K562 (cell line): ENCODE measurements at regions not wholly inside any gene's neighbourhood (a gene's known extent, or its start where the extent isn't known, plus 50 kb on each side); places are given as distances from the start of the nearest gene placed in this dataset.

Experiments used
- ATAC-seq: fragments of 200-7000 bp; cut with Tn5 transposase; 3 replicates; pipeline ENCODE4 v1.9.1; 2020; ENCODE audit warnings: moderate library complexity
- BruUV-seq: library from RNA; stranded (reverse); fragments of 400-500 nt; replicated peaks from 2 replicates; lab custom pipeline; 2021; lab: Mats Ljungman, UMichigan
- CTCF ChIA-PET: fragments of 300-600 bp; formaldehyde crosslinking; extraction: SDS; loops from one replicate; lab custom pipeline; 2021; ENCODE audit warnings: low intra/inter-chr PET ratio; lab: Yijun Ruan, JAX
- POLR2A ChIA-PET: fragments of 300-600, 350-650 bp; sonication (Branson Sonifier 250); formaldehyde crosslinking; extraction: SDS; loops from one replicate; lab custom pipeline; 2021; ENCODE audit warnings: antibody characterized with exemption, inconsistent platforms; lab: Yijun Ruan, JAX
- DNase-seq, 4 experiments: peaks; one replicate each; pipeline versions ENCODE4 v3.0.0 to v3.0.0-alpha.2; 2011 to 2018; ENCODE audit warnings: low spot score in 3 of 4, mixed read lengths in 3 of 4; ENCODE audit errors: extremely low read depth in 1 of 4
- FAIRE-seq: peaks from 2 replicates; lab custom pipeline; 2011; peaks lifted over from hg19 to GRCh38; lab: Jason Lieb, UNC
- H2AFZ ChIP-seq: 2 replicates; pipeline ENCODE4 v1.6.0; 2011; ENCODE audit warnings: low read depth, low read length, control low read depth, inconsistent platforms
- H3K27ac ChIP-seq: fragments of 200-600 bp; 3 replicates; pipeline ENCODE4 v1.8.0; 2011; ENCODE audit warnings: low read depth, mild to moderate bottlenecking, control low read depth, inconsistent platforms, low read length, moderate library complexity, mixed read lengths; ENCODE audit errors: extremely low read depth
- H3K27me3 ChIP-seq, 2 experiments: fragments of 300-600 bp in 1 of 2; 2 replicates in 1 of 2; 3 replicates in 1 of 2; pipeline versions ENCODE4 v1.6.0 to v1.8.0; 2011; ENCODE audit warnings: inconsistent platforms in 2 of 2, low read length in 2 of 2, mild to moderate bottlenecking in 1 of 2, mixed read lengths in 1 of 2, moderate library complexity in 1 of 2; ENCODE audit not compliant: control insufficient read depth in 2 of 2, insufficient read depth in 2 of 2
- H3K36me3 ChIP-seq: fragments of 300-600 bp; 3 replicates; pipeline ENCODE4 v1.8.0; 2011; ENCODE audit warnings: mild to moderate bottlenecking, low read length, inconsistent platforms; ENCODE audit not compliant: control insufficient read depth, insufficient read depth
- H3K4me1 ChIP-seq, 2 experiments: fragments of 200-600 bp in 1 of 2; replicated peaks in 1 of 2; 2 replicates in 1 of 2; 3 replicates in 1 of 2; pipeline versions ENCODE4 v1.5.1 to v1.8.0; 2011; ENCODE audit warnings: inconsistent platforms in 2 of 2, low read length in 2 of 2, mild to moderate bottlenecking in 1 of 2, mixed read lengths in 1 of 2, moderate library complexity in 1 of 2; ENCODE audit not compliant: control insufficient read depth in 2 of 2, insufficient read depth in 2 of 2
- H3K4me2 ChIP-seq: 2 replicates; pipeline ENCODE4 v1.6.1; 2011; ENCODE audit warnings: low read length, control low read depth, inconsistent platforms, mixed read lengths; ENCODE audit not compliant: insufficient read depth
- H3K4me3 ChIP-seq: fragments of 200-600 bp; sonication (generic), shearing (Covaris generic); 2 replicates; pipeline ENCODE4 v1.5.1; 2016; ENCODE audit warnings: control low read depth, inconsistent platforms
- H3K79me2 ChIP-seq: fragments of 200-600 bp; 3 replicates; pipeline ENCODE4 v1.8.0; 2011; ENCODE audit warnings: low read length, inconsistent platforms; ENCODE audit not compliant: control insufficient read depth, insufficient read depth
- H3K9ac ChIP-seq, 2 experiments: 2 replicates each; pipeline versions ENCODE4 v1.6.0 to v1.6.1; 2011; ENCODE audit warnings: low read depth in 2 of 2, low read length in 2 of 2, control low read depth in 1 of 2, inconsistent platforms in 1 of 2, mild to moderate bottlenecking in 1 of 2, mixed read lengths in 1 of 2; ENCODE audit not compliant: insufficient read depth in 1 of 2
- H3K9me1 ChIP-seq: one replicate; pipeline ENCODE4 v1.6.0; 2011; ENCODE audit warnings: inconsistent platforms, mild to moderate bottlenecking, low read length, moderate library complexity; ENCODE audit not compliant: control insufficient read depth, insufficient read depth
- H3K9me3 ChIP-seq: replicated peaks from 2 replicates; pipeline ENCODE4 v1.5.1; 2011; ENCODE audit warnings: low read depth, low read length, inconsistent platforms; ENCODE audit not compliant: control insufficient read depth, insufficient read depth
- H4K20me1 ChIP-seq: replicated peaks from 2 replicates; pipeline ENCODE4 v1.6.1; 2011; ENCODE audit warnings: low read length, inconsistent platforms, mixed read lengths; ENCODE audit not compliant: control insufficient read depth, insufficient read depth
- HDAC2 ChIP-seq: fragments of 450-650 bp; IDR thresholded peaks from 2 replicates; pipeline ENCODE4 v1.6.1; 2016; ENCODE audit warnings: mild to moderate bottlenecking
- HMG20A ChIP-seq: fragments of 450-650 bp; formaldehyde crosslinking; conservative IDR thresholded peaks from 2 replicates; pipeline ENCODE4 v1.4.0; 2020; ENCODE audit warnings: mild to moderate bottlenecking, mixed read lengths
- KLF6 ChIP-seq: fragments of 250-450 bp; sonication (Bioruptor Pico); IDR thresholded peaks from 2 replicates; pipeline ENCODE4 v1.4.0; 2020; ENCODE audit warnings: mild to moderate bottlenecking, moderate library complexity, borderline replicate concordance
- MITF ChIP-seq: IDR thresholded peaks from 2 replicates; pipeline ENCODE4 v1.6.1; 2014; ENCODE audit warnings: antibody characterized with exemption
- MTF1 ChIP-seq: fragments of 250-450 bp; sonication (Bioruptor Pico); IDR thresholded peaks from 2 replicates; pipeline ENCODE4 v1.9.0; 2021; ENCODE audit warnings: moderate library complexity, mild to moderate bottlenecking, inconsistent platforms, borderline replicate concordance
- NCOA1 ChIP-seq: fragments of 450-650 bp; IDR thresholded peaks from 2 replicates; pipeline ENCODE4 v1.6.1; 2016; ENCODE audit warnings: low read depth
- NCOA2 ChIP-seq, 2 experiments: fragments of 450-650 bp; IDR thresholded peaks; 2 replicates each; pipeline ENCODE4 v1.6.1; 2018; ENCODE audit warnings: mild to moderate bottlenecking in 2 of 2, moderate library complexity in 1 of 2; ENCODE audit not compliant: partially characterized antibody in 2 of 2
- NCOA4 ChIP-seq: fragments of 450-650 bp; IDR thresholded peaks from 2 replicates; pipeline ENCODE4 v1.6.1; 2018; ENCODE audit warnings: mild to moderate bottlenecking; ENCODE audit not compliant: partially characterized antibody
- PML ChIP-seq: IDR thresholded peaks from 2 replicates; pipeline ENCODE4 v1.6.1; 2012; ENCODE audit warnings: low read length, inconsistent platforms
- SIRT6 ChIP-seq: IDR thresholded peaks from one replicate; pipeline ENCODE4 v1.6.1; 2012; ENCODE audit warnings: low read depth, mild to moderate bottlenecking, control low read depth, inconsistent platforms, low read length, moderate library complexity
- TEAD2 ChIP-seq: fragments of 450-650 bp; IDR thresholded peaks from 2 replicates; pipeline ENCODE4 v1.6.1; 2016; ENCODE audit warnings: missing genetic modification characterization, control low read depth, missing compliant biosample characterization
- ZBTB17 ChIP-seq: fragments of 450-650 bp; formaldehyde crosslinking; IDR thresholded peaks from 2 replicates; pipeline ENCODE4 v1.4.0; 2020; ENCODE audit warnings: mild to moderate bottlenecking
- ZNF224 ChIP-seq: sonication (generic); formaldehyde crosslinking; IDR thresholded peaks from 2 replicates; pipeline ENCODE4 v1.8.0; 2022; ENCODE audit warnings: mild to moderate bottlenecking, missing genetic modification reagents
- ZNF24 ChIP-seq: fragments of 450-650 bp; IDR thresholded peaks from 2 replicates; pipeline ENCODE4 v1.6.1; 2016
- WGBS: fragments of 100-300 bp; shearing (Covaris generic); methylation state at CpG from one replicate; pipeline ENCODE4 v1.1.6; 2016; ENCODE audit warnings: low coverage, mixed read lengths; ENCODE audit not compliant: insufficient coverage; ENCODE audit errors: missing lambda C conversion rate; 5-methylcytosine and 5-hydroxymethylcytosine counted together
- in situ Hi-C: fragments of 300-500 bp; cut with MboI; formaldehyde crosslinking; loops from 4 replicates; pipeline ENCODE4 v1.15.0; 2018; ENCODE audit warnings: inconsistent platforms, mixed read lengths
- intact Hi-C: fragments of 100-400 bp; cut with micrococcal nuclease; formaldehyde crosslinking; loops from 2 replicates; pipeline ENCODE4 v1.14.2; 2022
- TF ChIP-seq, protein P1 (sequence below): fragments of 450-650 bp; formaldehyde crosslinking; IDR thresholded peaks from 2 replicates; pipeline ENCODE4 v1.4.0; 2022; ENCODE audit warnings: missing genetic modification characterization
- TF ChIP-seq, protein P2 (sequence below): fragments of 250-450 bp; sonication (Bioruptor Pico); IDR thresholded peaks from 2 replicates; pipeline ENCODE4 v1.9.0; 2021; ENCODE audit warnings: mild to moderate bottlenecking

DNA sequence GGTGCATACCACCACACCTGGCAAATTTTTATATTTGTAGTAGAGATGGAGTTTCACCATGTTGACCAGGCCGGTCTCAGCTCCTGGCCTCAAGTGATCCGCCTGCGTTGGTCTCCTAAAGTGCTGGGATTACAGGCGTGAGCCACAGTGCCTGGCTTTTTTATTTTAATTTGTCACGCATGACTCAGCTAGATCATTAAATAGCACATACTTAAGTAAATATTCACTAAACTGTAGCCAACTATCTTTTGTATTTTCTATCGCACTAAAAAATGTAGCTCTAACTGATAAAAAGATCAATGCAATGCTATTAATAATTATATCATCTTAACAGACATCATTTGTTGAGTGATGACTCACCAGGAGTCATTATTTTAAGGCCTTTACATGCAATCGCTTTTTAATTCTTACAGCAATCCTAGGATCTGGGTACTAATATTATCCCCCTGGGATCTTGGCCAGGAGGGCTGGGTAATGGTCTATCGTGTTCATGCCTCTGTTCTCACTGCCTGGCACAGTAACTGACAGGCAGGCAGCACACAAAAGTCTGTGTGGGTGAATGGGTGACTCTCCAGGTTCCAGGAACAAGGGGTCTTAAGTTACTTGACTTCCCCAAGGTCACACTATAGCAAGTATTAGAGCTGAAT, 693.5 kb upstream of the EEF2KMT start:
- no TSS peak for BruUV-seq
- ChIA-PET POLR2A (no interaction called here), CTCF (no interaction called here)
- no peak overlapping the region for H3K4me2 ChIP-seq
- no peaks in the 10 kb centered on the region for H3K9me1 ChIP-seq
- no peaks in the 10 kb centered on the region for H3K9me3 ChIP-seq
- intact Hi-C loops (no loop called here), in situ Hi-C loops (no loop called here)
- no peaks in the 10 kb centered on the region for H3K79me2 ChIP-seq
- no peaks in the 10 kb centered on the region for H4K20me1 ChIP-seq
- H3K36me3 ChIP-seq: no peaks in the 10 kb centered on the region
- no peak overlapping the region for H3K4me3 ChIP-seq
- FAIRE-seq (no peak), DNase-seq (no peak), ATAC-seq (no peak)
- H2AFZ ChIP-seq: no peak overlapping the region
- H3K27me3 ChIP-seq: no peaks in the 10 kb centered on the region; a peak in 1 of 5 replicates
- TF ChIP-seq, protein P1, sequence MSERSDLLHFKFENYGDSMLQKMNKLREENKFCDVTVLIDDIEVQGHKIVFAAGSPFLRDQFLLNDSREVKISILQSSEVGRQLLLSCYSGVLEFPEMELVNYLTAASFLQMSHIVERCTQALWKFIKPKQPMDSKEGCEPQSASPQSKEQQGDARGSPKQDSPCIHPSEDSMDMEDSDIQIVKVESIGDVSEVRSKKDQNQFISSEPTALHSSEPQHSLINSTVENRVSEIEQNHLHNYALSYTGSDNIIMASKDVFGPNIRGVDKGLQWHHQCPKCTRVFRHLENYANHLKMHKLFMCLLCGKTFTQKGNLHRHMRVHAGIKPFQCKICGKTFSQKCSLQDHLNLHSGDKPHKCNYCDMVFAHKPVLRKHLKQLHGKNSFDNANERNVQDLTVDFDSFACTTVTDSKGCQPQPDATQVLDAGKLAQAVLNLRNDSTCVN: no peak
- TF ChIP-seq ZBTB17 (CRISPR knock-in tag) (no peak), HDAC2 (no peak)
- 0% methylated on average over 7 of the region's 8 CpGs for WGBS
- H3K4me1 ChIP-seq: no peaks in the 10 kb centered on the region
- H3K9ac ChIP-seq: no peak overlapping the region
- no peak overlapping the region for H3K27ac ChIP-seq

DNA sequence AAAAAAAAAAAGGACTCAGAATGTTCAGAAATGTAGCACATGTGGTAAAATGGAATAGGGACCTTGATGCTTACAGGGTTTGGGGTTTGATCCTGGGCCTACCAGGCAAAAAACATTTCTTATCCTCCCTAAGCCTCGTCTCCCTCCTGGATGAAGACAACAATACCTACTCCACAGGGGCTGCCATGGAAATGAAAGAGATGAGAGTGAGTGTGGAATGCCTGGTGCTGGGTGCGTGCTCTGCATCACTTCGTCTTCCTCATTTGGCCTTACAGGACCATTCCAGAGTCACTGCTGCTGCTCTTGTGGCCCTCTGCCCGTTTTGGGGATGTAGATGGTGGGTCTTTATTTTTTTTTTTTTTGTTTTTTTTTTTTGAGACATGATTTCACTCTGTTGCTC, 692.9 kb upstream of the EEF2KMT start:
- WGBS: 3% methylated on average over 3 of the region's 4 CpGs
- no peak overlapping the region for H3K4me2 ChIP-seq
- H3K27ac ChIP-seq: no peak overlapping the region
- BruUV-seq: no TSS peak
- DNase-seq: no peak
- CTCF ChIA-PET: no interaction called here
- no peaks in the 10 kb centered on the region; a peak in 1 of 5 replicates for H3K27me3 ChIP-seq
- no peak overlapping the region for H3K4me3 ChIP-seq
- no peaks in the 10 kb centered on the region for H4K20me1 ChIP-seq
- H3K9me3 ChIP-seq: no peaks in the 10 kb centered on the region
- intact Hi-C loops: no loop called here
- TF ChIP-seq SIRT6: no peak
- TF ChIP-seq MITF: no peak
- no peak for TF ChIP-seq KLF6 (CRISPR knock-in tag)
- TF ChIP-seq, protein P2, sequence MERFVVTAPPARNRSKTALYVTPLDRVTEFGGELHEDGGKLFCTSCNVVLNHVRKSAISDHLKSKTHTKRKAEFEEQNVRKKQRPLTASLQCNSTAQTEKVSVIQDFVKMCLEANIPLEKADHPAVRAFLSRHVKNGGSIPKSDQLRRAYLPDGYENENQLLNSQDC (CRISPR knock-in tag): no peak
- TF ChIP-seq NCOA1: no peak
- TF ChIP-seq TEAD2: no peak
- TF ChIP-seq PML: no peak
- no peak for TF ChIP-seq ZNF24
- no peak for TF ChIP-seq NCOA2 (IDR thresholded peaks at IDR 0.05; ENCODE audit: partially characterized antibody in 2 of 2)
- no peak for TF ChIP-seq HMG20A (CRISPR knock-in tag)
- TF ChIP-seq NCOA4: no peak
- TF ChIP-seq ZNF224: no peak
- no peak for TF ChIP-seq MTF1
- TF ChIP-seq, all 486 proteins: peak for 0
- Histone ChIP-seq H3K4me1 (no peaks in the 10 kb centered on the region), H3K9me1 (no peaks in the 10 kb centered on the region), H2AFZ (no peak overlapping the region), H3K9ac (no peak overlapping the region), H3K79me2 (no peaks in the 10 kb centered on the region), H3K36me3 (no peaks in the 10 kb centered on the region)
- POLR2A ChIA-PET: interaction anchor here (0.6 kb wide), 1 partner anchor 17 kb away, joined by 3 read pairs; no protein-coding TSS in a partner anchor
- no peak for FAIRE-seq
- no peak for ATAC-seq
- in situ Hi-C loops: no loop called here
